Dermis blood vessel endothelial cell (primary cell): ENCODE measurements at regions not wholly inside any gene's neighbourhood (a gene's known extent, or its start where the extent isn't known, plus 50 kb on each side); places are given as distances from the start of the nearest gene placed in this dataset.

ENCODE experiments used
- DNase-seq: peaks from one replicate; pipeline ENCODE4 v3.0.0; 2010

DNA sequence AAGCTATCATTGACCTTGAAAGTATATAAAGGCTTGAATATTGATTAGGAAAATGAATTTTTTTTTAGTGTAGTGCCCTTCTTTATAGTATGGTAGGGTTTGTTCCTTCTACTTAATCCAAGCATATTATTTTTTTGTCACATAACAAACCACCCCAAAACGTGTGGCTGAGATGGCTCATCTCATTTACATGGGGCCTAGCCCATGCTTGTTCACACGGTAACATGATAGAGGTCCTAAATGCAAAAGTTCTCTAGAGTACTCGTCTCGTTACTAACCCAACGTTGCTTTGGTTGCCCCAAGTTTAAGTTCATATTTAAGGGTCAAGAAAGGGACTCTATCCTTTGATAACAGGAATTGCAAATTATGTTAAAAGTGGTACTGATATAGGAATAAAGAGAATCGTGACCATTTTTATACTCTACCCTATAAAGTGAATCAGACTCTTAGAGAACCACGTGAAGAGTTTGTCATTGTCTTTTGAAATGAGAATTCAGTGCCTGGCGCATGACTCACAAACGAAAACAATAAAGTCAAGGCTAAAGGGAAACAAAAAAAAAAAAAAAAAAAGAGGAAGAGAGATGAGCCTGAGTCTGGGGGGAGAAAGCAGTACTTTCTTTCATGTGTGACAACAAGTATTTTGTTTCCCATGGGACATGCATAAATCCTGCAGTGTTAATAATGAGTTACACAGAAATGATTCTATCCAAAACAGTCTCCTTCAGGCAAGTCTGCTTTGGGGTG lies 402.8 kb upstream of the NWD2 start:
- no peak for DNase-seq

DNA sequence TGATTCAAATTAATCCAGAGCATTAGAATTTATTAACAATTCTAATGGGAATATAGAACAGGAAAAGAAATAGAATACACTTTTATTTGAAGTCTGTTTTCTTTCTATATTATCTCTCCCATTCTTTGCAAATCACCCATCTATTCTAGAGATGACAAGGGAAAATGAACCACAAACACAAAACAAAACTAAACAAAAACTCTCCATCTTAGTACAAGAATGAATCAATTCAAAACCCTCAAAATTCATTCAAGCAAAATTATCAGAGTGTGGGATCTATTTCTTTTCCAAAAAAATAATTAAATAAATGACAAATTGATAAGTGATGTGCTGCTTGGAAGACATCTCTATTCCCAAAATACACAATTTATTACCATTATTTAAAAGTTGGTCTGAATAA lies 400.1 kb upstream of the NWD2 start:
- DNase-seq: no peak

DNA sequence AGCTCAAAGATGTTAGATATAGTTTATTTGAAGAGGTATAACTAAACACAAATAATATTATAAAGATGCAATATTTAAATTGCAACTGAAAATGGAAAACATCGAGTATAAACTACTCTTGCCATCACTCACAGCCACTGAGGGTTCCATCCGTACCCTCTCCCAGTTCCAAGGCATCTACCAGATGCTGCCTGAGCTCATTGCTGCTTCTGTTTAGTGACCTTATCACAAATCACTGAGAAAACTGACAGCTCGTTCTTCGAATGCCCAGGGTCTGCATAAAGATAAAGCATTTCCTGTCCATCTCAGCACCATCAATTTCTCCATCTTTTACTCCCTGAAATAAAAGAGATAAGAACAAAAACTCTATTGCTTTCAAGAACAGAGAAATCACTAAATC lies 391.7 kb upstream of the NWD2 start:
- DNase-seq: no peak

DNA sequence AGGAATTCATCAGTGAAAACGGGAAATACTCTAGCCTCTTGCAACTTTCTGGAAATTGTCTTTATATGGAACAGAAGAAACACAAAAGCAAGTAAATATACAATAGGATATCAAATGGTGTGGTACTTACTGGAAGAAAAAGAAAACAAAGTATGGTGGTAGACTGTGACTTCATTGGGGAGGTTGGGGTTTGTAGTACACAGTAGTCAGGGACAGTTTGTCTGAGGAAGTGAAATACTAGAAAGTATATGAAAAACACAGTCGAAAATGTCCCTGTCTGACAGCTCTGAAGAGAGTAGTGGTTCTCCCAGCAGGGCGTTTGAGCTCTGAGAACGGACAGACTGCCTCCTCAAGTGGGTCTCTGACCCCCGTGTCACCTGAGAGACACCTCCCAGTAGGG lies 390.0 kb upstream of the NWD2 start:
- DNase-seq: no peak

DNA sequence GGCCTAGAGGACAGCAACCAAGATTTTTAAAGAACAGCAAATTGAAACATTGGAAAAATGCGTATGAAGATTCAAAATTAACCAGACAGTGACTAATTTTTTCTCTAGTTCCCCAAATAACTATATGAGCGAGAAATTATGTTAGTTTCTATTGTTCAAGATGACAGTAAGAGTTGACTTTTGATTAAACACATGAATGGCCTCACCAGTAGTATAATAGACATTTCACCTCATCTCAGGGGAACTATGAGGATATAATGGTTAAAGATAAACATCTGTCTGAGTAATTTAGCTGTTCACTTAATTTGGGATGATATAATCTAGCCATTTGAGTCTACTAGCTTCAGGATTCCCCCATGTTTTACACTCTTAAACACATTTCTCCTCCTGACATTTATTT lies 380.9 kb upstream of the NWD2 start:
- DNase-seq: no peak

DNA sequence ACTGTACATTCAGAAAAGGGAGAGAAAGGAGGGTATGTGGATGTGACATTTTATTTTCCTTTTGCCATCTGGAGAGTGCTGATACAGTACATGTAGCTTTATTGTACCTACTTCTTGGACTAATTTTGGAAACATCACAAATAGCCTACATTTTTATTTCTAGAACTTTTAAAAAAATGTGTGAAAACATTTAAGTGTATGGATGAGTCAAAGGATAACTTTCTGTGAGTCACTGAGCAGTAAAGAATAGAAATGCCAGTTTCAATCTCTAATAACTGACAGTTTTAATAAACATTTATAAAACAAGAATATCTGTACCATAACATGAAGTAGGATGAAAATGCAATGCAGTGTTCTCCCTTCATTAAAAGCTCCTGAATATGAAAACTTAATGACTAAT lies 374.4 kb upstream of the NWD2 start:
- no peak for DNase-seq

DNA sequence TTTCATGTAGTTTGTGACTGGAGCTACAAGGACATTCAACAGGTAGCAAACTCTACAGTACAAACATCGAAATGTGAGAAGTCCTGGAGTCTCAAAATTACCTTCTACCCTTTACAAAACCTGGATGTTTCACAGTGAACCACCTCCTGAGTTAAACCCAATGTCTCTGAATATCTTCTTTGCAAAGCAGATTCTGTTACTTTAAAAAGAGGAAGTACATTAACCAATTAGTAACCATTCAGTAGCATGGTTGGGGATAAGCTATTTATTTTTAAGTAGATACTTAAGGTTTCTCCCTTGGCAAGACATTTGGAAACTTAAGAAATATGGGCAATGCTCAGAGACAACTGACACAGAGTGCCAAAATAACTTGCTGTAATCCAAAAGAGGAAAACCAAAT lies 371.9 kb upstream of the NWD2 start:
- no peak for DNase-seq

DNA sequence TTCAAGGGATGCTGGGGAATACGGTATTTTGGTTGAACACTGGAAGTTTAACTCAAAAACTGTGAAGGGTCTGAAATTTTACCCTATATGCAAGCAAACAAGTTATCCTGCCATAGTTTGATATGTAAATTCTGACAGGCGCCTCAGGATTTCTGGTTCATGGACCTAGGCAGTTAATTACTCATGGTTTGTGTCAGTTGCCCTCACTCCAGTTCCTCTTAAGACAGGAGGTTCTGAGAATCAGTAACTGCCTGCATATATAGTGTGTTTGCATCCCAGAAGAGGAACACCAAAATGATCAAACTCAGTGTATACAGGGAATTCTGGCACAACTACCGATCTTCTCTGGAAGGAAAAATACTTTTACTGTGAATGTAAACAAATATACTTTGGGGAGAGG lies 360.4 kb upstream of the NWD2 start:
- DNase-seq: no peak

DNA sequence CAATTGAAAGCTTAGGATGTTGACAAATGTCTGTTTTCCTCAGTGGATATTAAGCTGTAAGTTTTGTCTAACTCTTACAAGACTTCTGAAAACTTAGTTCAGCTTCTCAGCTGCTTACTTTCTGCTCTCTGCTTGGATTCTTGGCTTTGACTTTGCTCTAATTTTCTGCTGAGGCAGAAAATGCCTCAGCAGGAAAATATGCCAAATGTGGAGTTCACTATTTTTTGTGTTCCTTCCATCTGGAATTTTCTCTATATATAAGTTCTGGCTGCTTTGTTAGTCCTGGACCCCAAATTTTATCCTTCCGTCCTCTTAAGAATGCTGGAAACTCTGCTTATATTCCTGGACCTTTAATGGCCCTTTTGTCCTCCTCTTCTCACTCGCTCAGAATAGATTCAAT lies 352.6 kb upstream of the NWD2 start:
- DNase-seq: no peak

DNA sequence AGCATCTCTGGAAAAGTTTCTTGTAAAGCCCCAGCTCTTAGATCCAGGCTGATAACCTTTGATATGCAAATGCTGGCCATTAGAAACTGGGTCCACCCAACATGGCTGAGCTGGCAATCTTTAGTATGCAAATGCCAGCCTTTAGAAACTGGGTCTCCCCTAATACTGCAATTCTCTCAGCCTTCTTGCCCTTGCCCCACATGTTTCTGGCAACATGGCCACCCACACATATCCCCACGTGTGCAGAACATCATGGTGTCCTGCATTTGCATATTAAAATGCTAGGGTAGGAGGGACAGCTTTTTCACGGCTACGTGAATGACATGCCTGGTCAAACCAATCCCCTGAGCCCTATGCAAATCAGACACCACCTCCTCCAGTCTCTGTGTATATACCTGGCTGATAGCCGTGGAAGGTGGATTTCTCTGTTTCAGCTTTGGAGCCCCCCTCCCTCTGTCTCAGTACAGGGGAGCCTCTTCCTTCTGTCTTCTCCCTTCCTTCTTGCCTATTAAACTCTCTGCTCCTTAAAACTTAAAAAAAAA lies 344.0 kb upstream of the NWD2 start:
- no peak for DNase-seq

DNA sequence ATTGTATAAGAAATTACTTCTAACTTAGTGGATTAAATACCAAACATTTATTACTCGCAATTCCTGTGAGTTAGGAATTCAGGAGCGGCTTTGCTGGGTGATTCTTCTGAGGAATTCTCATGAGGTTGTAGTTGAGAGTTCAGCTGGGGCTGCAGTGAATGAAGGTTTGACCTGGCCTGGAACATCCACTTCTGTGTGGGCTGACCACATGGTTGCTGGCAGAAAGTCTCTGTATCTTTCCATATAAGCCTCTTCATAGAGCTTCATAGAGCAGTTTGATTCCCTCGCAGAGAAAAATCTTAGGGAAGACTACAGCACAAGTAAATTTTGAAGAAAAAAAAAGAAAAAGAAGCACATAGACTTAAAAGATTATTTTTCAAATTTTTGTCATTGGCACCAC lies 339.7 kb upstream of the NWD2 start:
- DNase-seq: no peak

DNA sequence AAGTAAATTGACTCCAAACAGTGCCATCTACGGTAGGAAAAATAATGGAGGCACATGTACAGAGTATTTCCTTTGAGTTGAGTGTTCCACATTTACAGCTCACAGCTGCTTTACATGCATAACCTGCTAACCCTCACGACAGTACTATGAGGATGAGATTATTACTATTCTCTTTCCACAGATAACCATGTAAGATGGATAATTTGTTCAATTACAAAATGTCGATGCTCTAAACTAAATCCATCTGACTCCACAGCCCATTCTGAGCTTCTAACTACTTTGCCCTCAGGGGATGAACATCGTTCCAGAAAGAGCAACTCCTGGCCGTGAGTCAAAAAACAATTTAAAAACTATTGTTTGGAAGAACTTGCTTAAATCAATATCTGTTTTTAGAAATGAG lies 330.4 kb upstream of the NWD2 start:
- DNase-seq: no peak

DNA sequence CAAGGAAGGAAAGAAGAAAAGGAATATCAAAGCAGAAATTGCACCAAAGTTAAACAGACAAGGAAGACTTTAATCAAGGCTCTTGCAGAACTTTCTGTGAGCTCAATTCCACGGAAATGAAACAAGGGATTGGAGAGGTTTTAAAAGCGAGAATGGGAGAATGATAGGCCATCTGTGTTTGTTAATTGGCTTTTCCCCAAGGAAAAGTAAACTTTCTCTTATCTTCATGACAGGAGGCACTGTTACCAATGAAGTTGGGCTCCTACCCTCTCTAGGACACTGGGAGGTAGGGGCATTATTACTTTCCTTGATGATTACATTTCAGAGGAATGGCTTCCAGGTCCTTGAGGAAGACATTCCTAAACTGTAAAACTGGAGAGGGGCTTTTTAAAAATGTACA lies 328.8 kb upstream of the NWD2 start:
- DNase-seq: no peak

DNA sequence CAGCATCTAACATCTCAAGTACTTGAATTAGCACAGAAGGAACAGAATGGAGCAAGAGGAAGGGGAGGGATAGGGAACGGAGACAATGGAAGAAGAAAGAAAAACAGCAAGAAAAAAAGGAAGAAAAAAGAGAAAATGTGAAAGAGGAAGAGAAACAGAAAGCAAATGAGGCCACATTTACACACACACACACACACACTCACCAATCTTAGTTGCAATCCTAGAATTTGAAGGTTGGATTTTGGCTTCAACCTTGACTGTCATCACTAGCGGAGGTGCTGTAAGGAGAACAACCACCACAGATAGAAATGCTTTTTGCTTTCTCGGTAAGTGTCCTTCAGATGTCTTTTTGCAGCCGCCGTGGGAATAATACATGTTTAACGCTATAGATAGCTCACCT lies 327.1 kb upstream of the NWD2 start:
- DNase-seq: no peak

DNA sequence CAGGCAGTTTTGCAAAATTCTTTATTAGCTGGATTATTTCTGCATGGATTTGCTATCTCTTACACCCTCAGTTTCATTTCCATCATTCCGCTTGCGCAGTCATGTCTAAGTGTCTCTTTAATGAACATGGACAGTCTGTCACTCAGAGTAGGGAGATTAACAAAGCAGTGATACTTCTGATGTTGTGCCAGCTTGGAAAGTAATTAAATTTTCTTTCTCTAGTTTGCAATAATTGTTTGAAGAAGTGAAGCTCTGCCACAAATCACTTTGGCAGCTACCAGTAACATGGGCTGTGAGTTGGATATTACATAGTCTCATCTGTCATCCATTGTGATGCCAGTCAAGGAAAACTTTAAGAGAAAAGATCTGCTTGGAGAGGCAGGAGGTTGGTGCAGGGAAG lies 324.8 kb upstream of the NWD2 start:
- DNase-seq: no peak

DNA sequence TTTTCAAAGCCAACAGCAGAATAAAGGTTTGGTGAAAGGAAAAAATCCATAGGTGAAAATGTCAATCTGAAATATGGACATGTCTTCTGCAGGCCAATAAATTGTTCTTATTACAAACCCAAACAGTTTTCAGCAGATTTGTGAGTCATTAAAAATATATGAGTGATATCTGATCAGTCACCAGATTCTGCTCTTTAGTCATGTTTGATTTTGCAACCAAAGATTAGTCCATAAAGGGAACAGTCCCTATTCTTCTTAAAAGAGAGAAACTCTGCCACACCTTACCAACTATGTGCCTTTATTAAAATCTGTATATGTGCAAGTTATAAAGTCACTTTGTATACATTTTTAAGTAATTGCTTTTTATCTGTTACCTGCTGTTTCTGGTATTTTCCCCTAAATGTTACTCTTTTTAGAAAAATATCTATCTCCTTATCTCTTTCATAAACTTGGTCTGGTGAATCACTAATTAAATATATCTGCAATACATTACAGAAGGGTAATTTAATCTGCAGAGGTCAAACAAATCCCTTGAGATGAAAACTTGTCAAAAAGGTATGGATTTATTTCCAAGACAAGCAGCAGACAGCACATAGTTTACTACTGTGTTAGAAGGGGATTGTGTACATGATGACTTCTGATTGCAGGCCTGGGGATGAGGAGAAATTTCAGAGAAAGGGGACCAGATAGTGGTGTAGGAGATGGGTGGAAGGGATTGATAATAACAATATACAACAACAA lies 322.9 kb upstream of the NWD2 start:
- no peak for DNase-seq

DNA sequence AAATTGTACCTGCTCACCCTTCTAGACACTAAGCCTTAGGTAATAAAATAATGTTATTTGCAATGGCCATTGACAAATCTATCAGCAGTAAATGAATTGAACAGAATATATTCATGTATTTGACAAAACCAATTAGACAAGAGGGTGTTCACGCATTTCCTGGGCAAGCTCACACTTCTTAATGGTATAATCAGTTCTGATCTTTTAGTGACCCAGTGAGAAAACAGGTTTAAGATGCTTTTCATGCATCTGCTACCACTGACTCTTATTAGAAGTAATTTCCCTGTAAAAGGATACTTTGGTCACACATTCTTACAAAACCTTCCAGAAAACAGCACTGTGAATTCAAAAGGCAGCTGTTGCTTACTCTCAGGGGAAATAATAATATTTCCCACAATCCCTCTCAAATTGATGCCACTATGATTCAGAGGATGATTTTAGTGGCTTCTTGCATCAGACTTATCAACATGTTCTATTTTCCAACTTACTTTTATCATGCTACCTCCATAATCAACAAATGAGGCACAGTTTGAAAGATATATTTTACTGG lies 313.9 kb upstream of the NWD2 start:
- DNase-seq: no peak

DNA sequence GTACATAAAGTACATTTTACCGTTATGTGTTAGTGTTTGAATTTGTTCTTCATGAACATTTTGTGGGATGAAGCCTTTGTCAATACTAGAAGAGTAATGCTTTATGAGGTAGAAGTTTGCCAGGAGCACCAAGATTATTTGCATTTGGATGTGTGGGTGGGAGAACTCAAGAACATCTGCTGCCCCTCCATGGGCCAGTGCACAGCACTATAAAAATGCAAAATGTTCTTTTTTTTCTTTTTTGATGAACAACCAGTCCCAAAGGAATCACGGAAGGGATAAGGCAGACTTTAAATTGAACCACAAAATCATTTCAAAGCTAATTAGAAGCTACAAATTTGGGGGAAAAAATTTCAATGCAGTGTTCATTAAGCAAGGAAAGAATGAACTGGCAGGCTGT lies 300.3 kb upstream of the NWD2 start:
- no peak for DNase-seq

DNA sequence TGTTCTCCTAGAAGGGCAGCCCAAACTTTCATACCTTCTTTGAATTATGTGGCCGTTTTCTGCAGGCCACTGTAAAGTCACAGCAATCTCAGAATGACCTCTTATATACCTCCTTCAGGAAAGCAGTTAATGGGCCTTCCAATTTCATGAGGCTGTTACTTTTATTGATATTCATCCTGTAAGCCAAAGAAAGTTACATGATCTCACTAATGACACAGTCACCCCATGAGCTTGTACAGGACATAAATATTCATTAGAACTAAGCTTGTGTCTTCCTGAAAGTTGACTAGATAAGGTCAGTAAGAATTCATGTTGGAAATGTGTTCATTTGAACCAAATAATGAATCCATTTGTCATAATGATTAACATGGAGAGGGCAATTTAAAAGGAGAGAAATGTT lies 283.1 kb upstream of the NWD2 start:
- DNase-seq: no peak

DNA sequence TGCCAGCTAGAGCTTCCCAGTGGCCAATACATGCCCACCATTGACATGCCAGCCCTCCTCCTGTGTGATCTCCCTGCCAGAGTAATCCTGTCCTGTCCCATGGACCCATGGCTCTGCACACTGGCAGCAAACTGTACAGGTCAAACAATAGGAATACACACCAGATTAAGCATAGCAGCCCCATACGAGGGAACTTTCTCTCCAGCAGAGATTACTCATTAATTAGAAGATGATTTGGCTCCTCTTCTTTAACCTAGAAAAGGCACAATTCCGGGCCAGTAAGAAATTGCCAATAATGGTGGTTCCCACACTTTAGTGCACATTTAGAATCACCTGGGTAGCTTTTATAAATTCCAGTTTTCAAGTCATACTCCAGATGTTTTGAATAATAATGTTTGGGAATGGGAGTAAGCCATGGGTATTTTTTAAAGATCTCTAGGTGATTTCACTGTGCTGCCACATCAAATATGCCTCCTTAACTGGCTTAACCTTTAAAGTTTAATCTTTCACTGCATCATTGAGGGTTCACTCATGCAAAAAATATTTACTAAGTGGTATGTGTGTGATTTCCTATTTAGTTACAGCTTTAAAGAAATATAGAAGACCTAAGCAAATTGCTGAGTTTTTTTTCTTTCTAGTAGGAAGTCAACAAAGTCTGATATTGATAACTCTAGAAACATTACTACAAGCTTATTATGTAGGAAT lies 277.6 kb upstream of the NWD2 start:
- no peak for DNase-seq

DNA sequence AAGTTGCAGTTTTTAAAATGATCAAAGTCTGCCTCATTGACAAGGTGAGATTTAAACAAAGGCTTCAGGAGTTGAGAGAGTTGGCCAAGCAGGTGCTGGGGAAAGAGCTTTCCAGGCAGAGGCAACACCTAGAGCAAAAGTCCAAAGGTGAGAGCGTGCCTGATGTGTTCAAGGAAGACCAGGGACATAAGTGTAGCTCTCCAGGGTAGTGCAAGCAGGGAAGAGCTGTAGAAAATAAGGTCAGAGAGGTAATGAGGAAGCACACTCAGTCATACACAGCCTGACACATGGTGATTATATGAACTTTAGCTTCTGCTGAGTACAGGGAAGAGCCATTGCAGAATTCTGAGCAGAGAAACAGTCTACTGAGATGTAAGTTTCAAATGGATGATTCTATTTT lies 265.0 kb upstream of the NWD2 start:
- no peak for DNase-seq

DNA sequence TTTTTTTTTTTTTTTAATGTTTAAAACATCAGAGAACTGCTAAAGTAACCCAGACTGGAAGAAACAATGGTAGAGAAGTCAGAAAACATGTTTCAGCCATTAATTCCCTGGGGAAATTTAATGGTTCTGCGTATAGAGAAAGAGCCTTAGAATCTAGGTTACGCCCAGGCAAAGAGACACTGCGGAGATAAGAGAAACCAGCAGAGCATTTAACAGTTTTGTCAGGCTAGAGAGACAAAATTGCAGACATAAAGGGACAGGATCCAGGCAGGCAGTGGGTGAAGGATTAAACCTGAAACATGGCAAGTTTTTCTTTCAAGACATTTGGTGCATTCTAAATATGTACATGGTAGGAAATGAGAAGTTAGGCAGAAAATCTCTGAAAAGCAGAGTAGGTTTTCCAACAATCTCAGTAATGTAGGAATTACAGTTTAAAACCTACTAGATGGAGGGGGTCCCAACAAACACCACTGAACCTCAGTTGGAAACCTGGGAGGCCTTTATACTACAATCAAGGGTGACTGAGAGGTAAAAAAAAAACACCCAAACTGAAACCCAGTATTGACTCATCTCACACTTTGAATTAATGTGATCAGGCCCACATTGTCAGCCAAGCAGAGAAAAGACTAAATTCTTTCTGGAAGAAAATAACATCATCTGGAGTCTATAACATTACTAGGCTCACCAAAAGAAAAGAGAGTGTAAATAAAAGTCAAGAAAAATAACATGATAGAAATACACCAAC lies 254.2 kb upstream of the NWD2 start:
- no peak for DNase-seq

DNA sequence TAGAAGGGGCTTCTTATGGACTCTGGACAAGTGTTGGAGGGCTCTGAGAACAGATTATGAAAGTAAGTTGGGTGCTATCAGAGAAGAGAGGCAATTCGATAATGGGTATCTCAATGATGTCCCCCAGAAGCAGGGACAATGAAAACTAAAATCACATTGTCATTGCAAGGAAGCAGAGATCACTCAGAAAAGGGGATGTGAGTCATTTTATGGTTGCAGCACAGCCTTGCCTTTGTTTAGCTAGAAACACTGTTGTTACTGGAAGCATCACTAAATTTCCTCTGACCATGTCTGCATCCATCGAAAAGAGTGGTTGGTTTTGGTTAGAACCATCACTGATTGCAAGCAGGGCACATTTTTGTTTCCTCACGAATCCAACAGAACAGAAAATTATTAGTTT lies 246.8 kb upstream of the NWD2 start:
- DNase-seq: no peak
